IMR-90 (cell line): ENCODE measurements at regions not wholly inside any gene's neighbourhood (a gene's known extent, or its start where the extent isn't known, plus 50 kb on each side); places are given as distances from the start of the nearest gene placed in this dataset.

Source experiments
- ATAC-seq: fragments of 200-7000 bp; cut with Tn5 transposase; 2 replicates; pipeline ENCODE4 v1.9.1; 2020; ENCODE audit warnings: low read depth, mild to moderate bottlenecking, moderate library complexity
- BruUV-seq: library from RNA; stranded (reverse); fragments of 400-500 nt; replicated peaks from 2 replicates; lab custom pipeline; 2021; lab: Mats Ljungman, UMichigan
- CTCF ChIA-PET: fragments of 300-600 bp; formaldehyde crosslinking; extraction: SDS; loops from one replicate; lab custom pipeline; 2021; ENCODE audit warnings: antibody characterized with exemption; lab: Yijun Ruan, JAX
- POLR2A ChIA-PET: fragments of 300-600 bp; sonication (Branson Sonifier 250); formaldehyde crosslinking; loops from one replicate; lab custom pipeline; 2022; ENCODE audit warnings: antibody characterized with exemption; ENCODE audit not compliant: unreplicated experiment; lab: Charles Lee
- DNase-seq: peaks from one replicate; pipeline ENCODE4 v3.0.0; 2013
- H2AFZ ChIP-seq: replicated peaks from 2 replicates; pipeline ENCODE3; 2013; ENCODE audit warnings: low read length, mild to moderate bottlenecking; ENCODE audit not compliant: poor library complexity
- H2AK5ac ChIP-seq: 2 replicates; pipeline ENCODE4 v1.6.1; 2013; ENCODE audit warnings: low read depth, low read length, inconsistent platforms
- H2AK9ac ChIP-seq: replicated peaks from 2 replicates; pipeline ENCODE3; 2013; ENCODE audit warnings: mild to moderate bottlenecking, low read depth, low read length, moderate library complexity; ENCODE audit not compliant: poor library complexity
- H2BK120ac ChIP-seq: 2 replicates; pipeline ENCODE4 v1.6.1; 2013; ENCODE audit warnings: low read depth, low read length, inconsistent platforms
- H2BK15ac ChIP-seq: 3 replicates; pipeline ENCODE4 v1.6.1; 2013; ENCODE audit warnings: low read depth, low read length, inconsistent platforms
- H2BK20ac ChIP-seq: 2 replicates; pipeline ENCODE4 v1.6.1; 2013; ENCODE audit warnings: low read depth, mild to moderate bottlenecking, inconsistent platforms, low read length, moderate library complexity
- H2BK5ac ChIP-seq: 2 replicates; pipeline ENCODE4 v1.6.1; 2013; ENCODE audit warnings: mild to moderate bottlenecking, low read depth, low read length, inconsistent platforms; ENCODE audit not compliant: poor library complexity, severe bottlenecking
- H3K14ac ChIP-seq: replicated peaks from 2 replicates; pipeline ENCODE4 v1.6.1; 2013; ENCODE audit warnings: low read depth, low read length, inconsistent platforms
- H3K18ac ChIP-seq: 2 replicates; pipeline ENCODE4 v1.6.1; 2013; ENCODE audit warnings: low read depth, low read length, control low read depth
- H3K23ac ChIP-seq: 2 replicates; pipeline ENCODE4 v1.6.1; 2013; ENCODE audit warnings: low read depth, low read length, inconsistent platforms
- H3K27ac ChIP-seq: 2 replicates; pipeline ENCODE4 v1.5.1; 2013; ENCODE audit warnings: mild to moderate bottlenecking, control low read depth, low read length; ENCODE audit not compliant: insufficient read depth
- H3K27me3 ChIP-seq: 2 replicates; pipeline ENCODE4 v1.6.1; 2013; ENCODE audit warnings: low read length; ENCODE audit not compliant: control insufficient read depth, insufficient read depth
- H3K36me3 ChIP-seq: 2 replicates; pipeline ENCODE4 v1.6.1; 2013; ENCODE audit warnings: low read length, mixed read lengths; ENCODE audit not compliant: control insufficient read depth, insufficient read depth
- H3K4ac ChIP-seq: 2 replicates; pipeline ENCODE4 v1.6.1; 2013; ENCODE audit warnings: low read depth, low read length, inconsistent platforms
- H3K4me1 ChIP-seq: 2 replicates; pipeline ENCODE4 v1.6.1; 2013; ENCODE audit warnings: low read length, mixed read lengths; ENCODE audit not compliant: control insufficient read depth, insufficient read depth
- H3K4me2 ChIP-seq: 2 replicates; pipeline ENCODE4 v1.6.1; 2013; ENCODE audit warnings: low read depth, mild to moderate bottlenecking, control low read depth, low read length, moderate library complexity
- H3K4me3 ChIP-seq: 2 replicates; pipeline ENCODE4 v1.5.1; 2013; ENCODE audit warnings: low read depth, mild to moderate bottlenecking, control low read depth, low read length, moderate library complexity; ENCODE audit not compliant: insufficient read depth
- H3K56ac ChIP-seq: 2 replicates; pipeline ENCODE4 v1.6.1; 2013; ENCODE audit warnings: low read length, inconsistent platforms; ENCODE audit not compliant: insufficient read depth; ENCODE audit errors: extremely low read depth
- H3K79me1 ChIP-seq, 2 experiments: 2 replicates each; pipeline ENCODE4 v1.6.1; 2013; ENCODE audit warnings: low read length in 2 of 2, inconsistent platforms in 1 of 2, low read depth in 1 of 2
- H3K9ac ChIP-seq: 2 replicates; pipeline ENCODE4 v1.6.1; 2013; ENCODE audit warnings: low read depth, low read length, control low read depth
- H3K9me1 ChIP-seq: 2 replicates; pipeline ENCODE4 v1.6.1; 2013; ENCODE audit warnings: low read length, inconsistent platforms; ENCODE audit not compliant: insufficient read depth
- H3K9me3 ChIP-seq: 2 replicates; pipeline ENCODE4 v1.6.1; 2013; ENCODE audit warnings: low read length; ENCODE audit not compliant: control insufficient read depth, insufficient read depth
- H4K20me1 ChIP-seq: 2 replicates; pipeline ENCODE4 v1.6.1; 2013; ENCODE audit warnings: low read length, inconsistent platforms; ENCODE audit not compliant: insufficient read depth
- H4K5ac ChIP-seq: 2 replicates; pipeline ENCODE4 v1.6.1; 2013; ENCODE audit warnings: mild to moderate bottlenecking, low read depth, low read length, control low read depth
- H4K8ac ChIP-seq, 2 experiments: 2 replicates each; pipeline ENCODE4 v1.6.1; 2013; ENCODE audit warnings: low read depth in 2 of 2, low read length in 2 of 2, control low read depth in 1 of 2, inconsistent platforms in 1 of 2
- H4K91ac ChIP-seq: 2 replicates; pipeline ENCODE4 v1.6.1; 2013; ENCODE audit warnings: low read depth, low read length, inconsistent platforms; ENCODE audit not compliant: insufficient read depth
- CEBPB ChIP-seq: IDR thresholded peaks from 2 replicates; pipeline ENCODE4 v1.6.1; 2012; ENCODE audit warnings: low read depth, low read length, improper control_type of control experiment
- MAFK ChIP-seq: IDR thresholded peaks from 2 replicates; pipeline ENCODE4 v1.6.1; 2012; ENCODE audit warnings: low read depth, low read length, improper control_type of control experiment
- MAZ ChIP-seq: IDR thresholded peaks from 2 replicates; pipeline ENCODE4 v1.6.1; 2012; ENCODE audit warnings: low read depth, mild to moderate bottlenecking, low read length, improper control_type of control experiment, moderate library complexity, borderline replicate concordance
- MXI1 ChIP-seq: IDR thresholded peaks from 2 replicates; pipeline ENCODE4 v1.6.1; 2012; ENCODE audit warnings: low read depth, mild to moderate bottlenecking, low read length, moderate library complexity, borderline replicate concordance
- WGBS, 2 experiments: methylation state at CpG; one replicate each; pipeline versions ENCODE4 v1.1.5 to v1.1.7; 2013; ENCODE audit warnings: missing lambda C conversion rate in 2 of 2; ENCODE audit not compliant: insufficient read length in 1 of 2; ENCODE audit errors: extremely low coverage in 2 of 2; 5-methylcytosine and 5-hydroxymethylcytosine counted together
- dilution Hi-C: fragments of 300-500 bp; cut with HindIII; formaldehyde crosslinking; loops from one replicate; pipeline ENCODE4 v1.14.3; 2018; ENCODE audit warnings: low sequenced_read_pairs; ENCODE audit not compliant: unreplicated experiment
- in situ Hi-C: fragments of 300-500 bp; cut with MboI; formaldehyde crosslinking; loops from 3 replicates; pipeline ENCODE4 v1.14.3; 2019; ENCODE audit warnings: low sequenced_read_pairs, inconsistent platforms, mixed read lengths
- intact Hi-C: fragments of 100-400 bp; cut with micrococcal nuclease; formaldehyde crosslinking; loops from 2 replicates; pipeline ENCODE4 v1.10.0; 2022
- TF ChIP-seq, protein P1 (sequence below): conservative IDR thresholded peaks from 2 replicates; pipeline ENCODE4 v1.5.1; 2012; ENCODE audit warnings: mild to moderate bottlenecking, low read depth, low read length, improper control_type of control experiment
- TF ChIP-seq, protein P2 (sequence below): fragments of 150-350 bp; IDR thresholded peaks from 2 replicates; pipeline ENCODE4 v1.6.1; 2017; ENCODE audit warnings: mild to moderate bottlenecking, antibody characterized with exemption, low read length, low read depth

DNA sequence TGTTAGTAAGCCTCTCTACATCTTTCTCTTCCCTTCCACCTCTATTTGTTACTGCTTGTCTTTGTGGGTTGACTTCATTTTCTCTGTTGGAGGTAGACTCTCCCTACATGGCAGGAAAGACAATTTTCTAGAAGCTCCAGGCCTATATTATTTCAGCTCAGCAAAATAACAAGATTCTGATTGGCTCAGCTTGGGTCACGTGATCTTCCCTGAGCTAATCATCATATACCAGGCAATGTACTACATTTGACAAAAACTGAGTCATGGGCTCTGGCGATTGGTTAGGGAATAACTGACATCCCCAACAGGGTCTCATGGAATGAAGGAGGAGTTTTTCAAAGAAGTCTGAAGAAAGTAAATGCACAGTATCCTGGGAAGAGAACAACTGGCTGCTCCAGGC, 65.6 kb upstream of the NR3C1 start:
- no peak overlapping the region for H2BK5ac ChIP-seq
- POLR2A ChIA-PET = no interaction called here

More for the DNA sequence above, 65.6 kb upstream of the NR3C1 start:
- Histone ChIP-seq H3K27me3 (no peaks in the 10 kb centered on the region), H3K18ac (no peak overlapping the region), H4K5ac (no peak overlapping the region), H3K14ac (no peak overlapping the region), H2BK120ac (no peak overlapping the region), H3K9me3 (no peaks in the 10 kb centered on the region), H3K4ac (no peak overlapping the region), H4K91ac (no peak overlapping the region), H3K27ac (no peak overlapping the region), H3K4me1 (peaks cover 12% of the 10 kb centered on the region), H3K4me3 (no peak overlapping the region), H3K4me2 (no peak overlapping the region), H2BK20ac (no peak overlapping the region), H3K23ac (no peak overlapping the region), H2AK5ac (no peak overlapping the region), H2AK9ac (no peak overlapping the region), H2BK15ac (no peak overlapping the region), H4K20me1 (no peaks in the 10 kb centered on the region), H3K9me1 (peaks cover 15% of the 10 kb centered on the region), H4K8ac (no peak overlapping the region), H3K56ac (no peak overlapping the region), H3K9ac (no peak overlapping the region), H2AFZ (no peak overlapping the region), H3K79me1 (no peaks in the 10 kb centered on the region), H3K36me3 (no peaks in the 10 kb centered on the region)
- whole genome bisulfite sequencing, 2 experiments = 100% methylated on average over 1 of the region's 2 CpGs; no CpG with 5 or more reads in 1 of the 2 experiments
- dilution Hi-C loops = no loop called here
- no TSS peak for BruUV-seq
- ATAC-seq (no peak), DNase-seq (no peak)
- in situ Hi-C loops = no loop called here
- CTCF ChIA-PET = interaction anchor here (0.6 kb wide), 1 partner anchor 35 kb away, joined by 4 read pairs; no protein-coding TSS in a partner anchor
- intact Hi-C loops = no loop called here
- TF ChIP-seq MXI1 (no peak), CEBPB (no peak), MAFK (no peak), MAZ (no peak)
- TF ChIP-seq, protein P1, sequence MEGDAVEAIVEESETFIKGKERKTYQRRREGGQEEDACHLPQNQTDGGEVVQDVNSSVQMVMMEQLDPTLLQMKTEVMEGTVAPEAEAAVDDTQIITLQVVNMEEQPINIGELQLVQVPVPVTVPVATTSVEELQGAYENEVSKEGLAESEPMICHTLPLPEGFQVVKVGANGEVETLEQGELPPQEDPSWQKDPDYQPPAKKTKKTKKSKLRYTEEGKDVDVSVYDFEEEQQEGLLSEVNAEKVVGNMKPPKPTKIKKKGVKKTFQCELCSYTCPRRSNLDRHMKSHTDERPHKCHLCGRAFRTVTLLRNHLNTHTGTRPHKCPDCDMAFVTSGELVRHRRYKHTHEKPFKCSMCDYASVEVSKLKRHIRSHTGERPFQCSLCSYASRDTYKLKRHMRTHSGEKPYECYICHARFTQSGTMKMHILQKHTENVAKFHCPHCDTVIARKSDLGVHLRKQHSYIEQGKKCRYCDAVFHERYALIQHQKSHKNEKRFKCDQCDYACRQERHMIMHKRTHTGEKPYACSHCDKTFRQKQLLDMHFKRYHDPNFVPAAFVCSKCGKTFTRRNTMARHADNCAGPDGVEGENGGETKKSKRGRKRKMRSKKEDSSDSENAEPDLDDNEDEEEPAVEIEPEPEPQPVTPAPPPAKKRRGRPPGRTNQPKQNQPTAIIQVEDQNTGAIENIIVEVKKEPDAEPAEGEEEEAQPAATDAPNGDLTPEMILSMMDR = no peak
- TF ChIP-seq, protein P2, sequence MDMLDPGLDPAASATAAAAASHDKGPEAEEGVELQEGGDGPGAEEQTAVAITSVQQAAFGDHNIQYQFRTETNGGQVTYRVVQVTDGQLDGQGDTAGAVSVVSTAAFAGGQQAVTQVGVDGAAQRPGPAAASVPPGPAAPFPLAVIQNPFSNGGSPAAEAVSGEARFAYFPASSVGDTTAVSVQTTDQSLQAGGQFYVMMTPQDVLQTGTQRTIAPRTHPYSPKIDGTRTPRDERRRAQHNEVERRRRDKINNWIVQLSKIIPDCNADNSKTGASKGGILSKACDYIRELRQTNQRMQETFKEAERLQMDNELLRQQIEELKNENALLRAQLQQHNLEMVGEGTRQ = no peak
